Activated CD4-positive, alpha-beta T cell treated with anti-CD3 and anti-CD28 coated beads, Interleukin-10, Interleukin-2, amounts not matched to agents 100 ng/mL and 50 ng/mL, durations not matched to agents 16 hours and 8 hours (primary cell): ENCODE measurements at regions not wholly inside any gene's neighbourhood (a gene's known extent, or its start where the extent isn't known, plus 50 kb on each side); places are given as distances from the start of the nearest gene placed in this dataset.

Experiments used
- DNase-seq: peaks from one replicate; pipeline ENCODE4 v3.0.0-alpha.2; 2020

GRCh38 chrX:99705701-99706100 lies 704.4 kb downstream of the PCDH19 start:
- no peak for DNase-seq

GRCh38 chrX:99703473-99703872 lies 706.6 kb downstream of the PCDH19 start:
- DNase-seq, result no peak

DNA sequence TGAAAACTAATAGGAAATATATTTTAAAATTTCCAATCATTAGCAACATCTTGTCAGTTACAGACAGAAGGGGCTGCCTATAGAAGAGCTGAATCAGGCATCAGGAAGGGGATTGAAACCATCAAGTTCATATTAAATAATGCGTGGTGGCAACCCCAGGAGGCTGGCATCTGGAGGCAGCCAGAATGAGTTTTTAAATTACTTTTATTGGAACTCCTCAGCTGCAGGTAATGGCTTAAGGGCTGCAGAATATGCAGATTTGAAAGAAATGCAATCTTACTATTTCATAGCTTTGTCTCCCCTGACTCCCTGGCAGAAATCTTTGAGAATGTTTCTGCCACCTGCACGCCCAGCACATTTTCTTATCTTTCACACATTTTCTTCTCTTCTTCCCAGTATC lies 711.6 kb downstream of the PCDH19 start:
- DNase-seq, result no peak

DNA sequence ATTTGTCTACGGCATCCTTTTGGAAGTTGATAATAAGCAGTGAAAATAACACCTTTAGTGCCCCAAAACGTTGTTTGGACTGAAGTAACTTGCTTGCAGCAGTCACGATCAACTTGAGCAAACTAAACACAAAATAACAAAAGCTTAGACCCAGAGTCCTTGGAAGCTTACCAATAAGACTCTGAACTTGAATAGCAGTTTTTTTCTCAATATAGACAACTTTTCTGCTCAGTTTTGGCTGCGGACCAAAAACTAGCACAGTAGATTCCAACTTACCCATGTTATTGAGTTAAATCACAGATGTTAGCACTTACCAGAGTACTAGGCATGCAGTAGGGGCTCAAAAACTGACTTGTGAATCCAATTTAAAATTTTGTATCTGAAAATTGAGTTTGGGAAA lies 746.9 kb downstream of the PCDH19 start:
- no peak for DNase-seq

DNA sequence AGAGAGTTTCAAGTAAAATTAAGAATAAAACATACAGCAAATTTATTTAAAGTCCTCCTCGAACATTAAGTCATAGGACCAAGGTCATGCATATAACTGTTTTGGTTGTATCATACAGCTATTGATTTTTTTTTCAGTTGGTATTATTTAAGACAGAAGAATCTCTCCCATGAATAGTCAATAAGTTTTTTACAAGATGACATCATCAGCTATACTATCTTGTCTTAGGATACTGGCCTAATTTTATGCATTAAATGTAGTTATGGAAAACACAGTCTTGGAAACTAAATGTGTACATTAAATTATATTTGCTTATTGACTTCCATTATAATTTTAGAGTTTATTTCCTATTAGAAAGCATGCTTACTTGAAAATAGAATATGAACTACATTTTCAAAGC lies 755.9 kb downstream of the PCDH19 start:
- DNase-seq, result no peak

DNA sequence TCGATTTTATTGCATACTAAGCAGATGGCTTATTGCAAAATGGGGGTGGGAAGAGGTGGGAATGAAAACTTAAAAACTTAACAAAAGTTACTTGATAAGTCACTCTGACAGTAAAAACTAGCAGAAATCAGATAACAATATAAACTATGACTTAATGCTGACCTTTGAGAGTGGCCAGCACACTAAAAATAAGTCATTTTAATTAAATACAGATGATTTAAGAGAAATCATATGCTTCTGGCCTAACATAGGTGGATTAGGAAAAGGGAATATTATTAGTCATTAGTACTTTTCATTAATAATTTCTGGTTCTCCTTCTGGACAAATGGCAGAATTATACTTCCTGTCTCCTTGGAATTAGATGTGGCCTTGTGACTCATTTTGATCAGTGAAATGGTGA lies 756.7 kb downstream of the PCDH19 start:
- no peak for DNase-seq

DNA sequence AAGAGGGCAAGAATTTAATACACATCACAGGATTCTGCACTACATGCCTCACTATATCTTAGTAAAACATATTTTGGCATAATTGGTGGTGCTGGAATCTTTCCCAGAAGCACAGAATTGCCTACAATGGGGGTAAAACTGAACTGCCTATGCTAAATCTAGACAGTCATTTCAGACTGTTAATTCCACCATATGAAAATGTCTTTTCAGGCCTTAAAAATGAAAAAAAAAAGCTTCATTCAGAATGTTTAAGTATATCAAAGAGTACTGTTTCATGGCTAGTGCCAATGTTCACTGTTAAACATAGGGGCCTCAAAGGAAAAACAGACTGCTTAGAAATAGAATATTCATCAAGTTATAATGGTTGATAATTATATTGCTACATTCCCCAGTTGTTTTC lies 797.0 kb downstream of the PCDH19 start:
- no peak for DNase-seq

DNA sequence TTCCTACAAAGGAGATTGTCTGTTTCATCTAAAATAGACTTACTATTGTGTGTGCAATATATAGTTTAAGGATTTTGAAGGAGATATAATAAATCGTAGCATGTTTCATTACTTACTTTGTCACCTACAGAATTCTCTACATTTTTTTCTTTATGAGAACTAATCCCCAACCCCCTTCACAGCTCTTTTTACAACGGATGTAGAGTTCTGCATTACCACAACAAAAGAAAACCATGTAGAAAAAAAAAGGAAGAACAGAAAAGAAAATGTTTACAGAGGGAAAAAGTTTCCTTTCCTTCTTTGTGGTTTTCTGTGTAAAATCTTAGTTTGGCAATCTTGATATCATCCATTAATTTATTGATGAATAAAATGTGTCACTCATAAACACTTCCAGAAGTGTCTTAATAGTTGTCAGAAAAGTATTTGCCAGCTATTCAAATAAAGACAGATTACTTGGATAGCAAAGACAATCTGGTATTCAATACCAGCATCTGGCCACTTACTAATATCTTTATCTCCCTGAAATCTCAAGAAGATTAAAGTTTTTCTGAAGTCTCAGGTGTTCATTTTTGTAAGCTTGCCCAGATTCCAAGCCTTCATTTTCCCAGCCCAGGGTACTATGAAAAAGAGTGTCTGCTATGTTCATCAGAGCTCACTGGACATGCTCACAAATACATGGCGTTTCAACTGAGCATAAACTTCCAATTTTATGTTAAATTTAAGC lies 806.8 kb downstream of the PCDH19 start:
- no peak for DNase-seq

GRCh38 chrX:99602107-99602506 lies 808.0 kb downstream of the PCDH19 start:
- DNase-seq, result no peak

DNA sequence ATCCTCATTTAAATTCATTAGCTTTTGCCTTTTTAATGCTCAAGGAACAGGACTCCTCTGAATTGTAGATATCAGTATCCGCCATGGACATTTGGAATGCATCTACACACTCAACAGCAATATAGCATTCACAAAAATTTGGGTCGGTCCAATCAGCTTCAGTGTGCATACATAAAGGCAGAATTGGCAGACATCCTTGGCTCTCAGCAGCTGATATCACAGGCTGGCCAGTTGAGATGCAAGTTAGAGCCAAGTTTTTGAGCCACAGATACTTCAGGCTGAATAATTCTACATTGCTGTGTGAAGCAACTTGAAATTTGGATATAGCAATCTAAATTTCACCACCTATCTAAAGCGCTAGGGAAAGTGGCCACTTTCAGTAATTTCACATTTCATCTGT lies 821.1 kb downstream of the PCDH19 start:
- no peak for DNase-seq

- no peak for DNase-seq
Observed at GRCh38 chrX:99572711-99573110, 837.4 kb downstream of the PCDH19 start.

DNA sequence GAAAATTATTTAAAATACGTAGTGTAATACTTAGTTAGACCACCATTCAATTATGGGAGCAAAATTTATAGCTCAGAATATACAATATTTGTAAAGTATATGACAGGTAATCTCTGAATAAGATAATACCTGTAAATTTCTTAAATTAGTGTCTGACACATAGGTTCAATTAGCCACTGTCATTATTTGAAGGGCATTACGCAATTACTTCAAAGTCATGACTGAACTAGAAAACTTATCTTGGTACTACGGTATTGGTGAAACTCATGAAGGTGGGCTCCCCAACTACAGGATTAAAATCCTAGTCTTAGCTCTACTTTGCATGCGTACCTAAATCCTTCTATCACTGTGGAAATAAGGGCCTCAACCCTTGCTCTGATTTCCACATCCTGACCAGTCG lies 860.7 kb downstream of the PCDH19 start:
- no peak for DNase-seq

- DNase-seq, result no peak
Observed at GRCh38 chrX:99522450-99522849, 887.6 kb downstream of the PCDH19 start.

GRCh38 chrX:99507768-99508167 lies 902.3 kb downstream of the PCDH19 start:
- DNase-seq, result no peak

DNA sequence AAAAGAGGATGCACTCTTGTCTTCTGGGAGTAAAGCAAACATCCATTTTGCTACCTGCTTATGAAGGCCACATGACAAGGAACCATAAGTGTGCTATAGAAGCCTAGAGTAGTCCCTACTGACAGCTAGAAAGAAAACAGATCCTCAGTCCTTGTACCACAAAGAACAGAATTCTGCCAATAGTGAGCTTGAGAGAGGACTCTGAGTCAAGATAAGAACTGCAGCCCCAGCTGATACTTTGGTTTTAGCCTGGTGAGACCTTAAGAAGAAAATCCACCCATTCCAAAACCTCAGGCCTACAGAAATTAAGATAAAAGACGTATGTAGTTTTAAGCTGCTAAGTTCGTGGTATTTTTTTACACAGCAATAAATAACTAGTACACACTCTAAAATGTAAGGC lies 914.6 kb downstream of the PCDH19 start:
- no peak for DNase-seq

- DNase-seq, result no peak
Observed at GRCh38 chrX:99494668-99495067, 915.4 kb downstream of the PCDH19 start.

- DNase-seq, result no peak
Observed at GRCh38 chrX:99480728-99481127, 929.3 kb downstream of the PCDH19 start.

- DNase-seq, result no peak
Observed at GRCh38 chrX:99469439-99469838, 940.6 kb downstream of the PCDH19 start.

DNA sequence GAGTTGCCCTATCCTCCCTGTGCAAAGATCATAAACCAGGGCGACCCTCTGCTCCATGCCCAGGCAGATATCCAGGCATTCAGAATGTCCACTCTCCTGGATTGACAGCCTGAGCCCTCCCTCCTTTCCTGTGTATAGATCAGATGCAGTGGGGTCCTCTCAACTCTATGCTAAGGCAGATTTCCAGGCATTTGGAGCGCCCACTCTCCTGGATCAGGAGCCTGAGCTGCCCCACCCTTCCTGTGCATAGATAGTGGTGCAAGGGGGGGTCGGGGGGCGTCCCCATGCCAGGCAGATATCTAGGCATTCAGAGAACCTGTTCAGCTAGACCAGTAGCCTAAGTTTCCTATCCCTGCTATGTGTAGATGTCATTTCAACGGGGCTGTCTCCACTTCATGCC lies 941.1 kb downstream of the PCDH19 start:
- DNase-seq, result no peak

DNA sequence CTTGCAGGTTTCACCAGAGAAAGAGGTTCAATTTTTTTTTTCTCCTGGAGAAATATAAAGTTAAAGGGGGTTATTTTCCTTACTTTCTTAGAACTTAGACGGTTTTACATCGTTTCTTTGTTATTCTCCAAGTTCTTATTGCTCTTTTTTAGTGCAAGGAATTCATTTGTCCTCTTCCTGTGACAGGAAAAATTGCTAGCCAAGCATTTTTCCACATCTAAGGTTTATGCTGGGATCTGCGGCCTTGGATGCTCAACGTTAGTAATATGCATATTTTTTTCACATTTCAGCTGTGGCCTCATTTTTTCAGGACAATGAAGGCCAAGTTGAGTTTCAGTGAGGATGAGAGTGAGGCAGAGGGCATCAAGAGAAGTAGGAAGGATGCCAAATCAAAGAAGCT lies 948.9 kb downstream of the PCDH19 start:
- DNase-seq, result no peak

DNA sequence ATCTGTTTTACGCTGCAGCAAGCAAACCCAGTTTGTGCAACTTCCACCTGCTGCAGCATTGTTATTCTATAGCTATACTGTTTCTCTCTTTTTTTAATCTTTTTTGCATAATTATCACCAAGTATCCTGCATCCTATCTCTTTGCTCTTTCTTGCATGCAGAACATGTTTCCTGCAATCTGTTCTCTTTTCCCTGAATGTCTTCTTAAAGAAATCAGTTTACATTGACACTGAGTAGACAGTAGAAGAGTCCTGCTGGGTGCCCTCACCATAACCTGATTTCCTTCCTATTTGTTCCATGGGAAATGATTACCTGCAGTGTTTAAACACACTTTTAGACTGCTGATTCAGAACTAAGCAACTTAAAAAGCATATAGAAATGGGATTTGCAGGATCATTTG lies 964.7 kb downstream of the PCDH19 start:
- no peak for DNase-seq

DNA sequence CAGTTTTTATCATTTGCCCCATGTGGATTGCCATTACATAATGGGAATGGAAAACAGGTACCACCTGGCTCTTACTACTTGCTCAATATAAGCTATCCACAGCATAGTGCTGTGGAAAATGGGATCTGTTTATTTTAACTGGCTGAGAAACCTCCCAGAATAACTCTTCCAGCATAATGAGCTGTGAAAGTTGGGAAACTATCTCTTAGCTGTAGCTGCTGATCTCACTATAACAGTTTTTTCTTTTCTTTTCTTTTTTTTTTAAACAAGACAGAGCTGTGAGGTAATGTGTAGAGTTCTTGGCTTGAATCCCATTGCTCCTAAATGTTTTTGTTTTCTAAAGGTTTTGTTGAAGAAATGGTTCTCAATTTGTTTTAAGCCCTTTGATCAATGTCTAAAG lies 988.3 kb downstream of the PCDH19 start:
- DNase-seq, result no peak

DNA sequence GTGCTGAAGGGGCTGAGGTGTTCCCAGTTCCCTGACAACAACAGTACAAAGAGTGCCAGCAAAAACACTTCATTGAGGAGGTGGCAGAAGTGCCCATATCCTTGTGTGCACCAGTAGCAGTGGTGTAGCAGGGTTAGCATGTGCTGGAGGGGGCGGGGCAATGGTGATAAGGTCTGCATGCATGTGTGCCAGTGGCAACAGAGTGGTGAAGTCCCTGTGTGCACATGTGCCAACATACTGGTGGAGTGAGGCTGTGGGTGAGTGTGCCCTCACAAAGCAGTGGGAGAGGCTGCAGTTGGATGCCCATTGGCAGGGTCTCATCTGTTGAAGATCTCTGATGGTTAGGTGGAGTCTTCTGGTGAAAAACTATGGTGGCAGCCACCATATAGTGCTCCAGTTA lies 994.6 kb downstream of the PCDH19 start:
- DNase-seq, result no peak

GRCh38 chrX:99413317-99413716 lies 996.8 kb downstream of the PCDH19 start:
- DNase-seq, result no peak

GRCh38 chrX:99398545-99398944 lies 1011.5 kb downstream of the PCDH19 start:
- DNase-seq, result no peak

DNA sequence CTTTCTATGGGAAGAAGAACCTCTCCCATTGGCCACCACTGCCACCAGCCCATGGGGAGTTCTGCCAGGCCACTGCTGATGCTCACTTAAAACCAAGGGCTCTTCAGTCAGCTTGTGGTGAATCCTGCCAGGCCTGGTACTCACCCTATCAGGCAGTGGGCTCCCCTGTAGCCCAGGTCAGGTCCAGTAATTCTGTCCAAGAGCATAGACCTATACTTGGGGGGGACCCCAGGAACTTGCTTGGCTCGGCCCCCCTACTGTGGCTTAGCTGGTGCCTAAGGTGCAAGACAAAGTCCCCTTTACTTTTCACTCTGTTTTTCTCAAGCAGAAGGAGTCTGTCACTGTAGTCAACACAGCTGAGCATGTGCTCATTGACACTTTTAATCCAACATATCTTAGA lies 1012.2 kb downstream of the PCDH19 start:
- DNase-seq, result no peak
